ENCODE measurements at regions not wholly inside any gene's neighbourhood (a gene's known extent, or its start where the extent isn't known, plus 50 kb on each side); places are given as distances from the start of the nearest gene placed in this dataset.
A peak's percentile ranks its signal among the peaks of the same experiment; 100 is the strongest.

GRCh38 chr2:186273953-186274352, 212.1 kb upstream of the ZC3H15 start:
- Histone ChIP-seq H3K36me3 (no peaks in the 10 kb centered on the region), H3K4me3 (no peak overlapping the region), H3K27ac (no peak overlapping the region), H3K4me1 (no peaks in the 10 kb centered on the region), H3K27me3 (no peaks in the 10 kb centered on the region), H3K9me3 (peaks cover 0 to 4% (median 0%) of the 10 kb centered on the region in 4 donors)
- no peak for TF ChIP-seq EP300 (IDR thresholded peaks at IDR 0.05)
- no peak for TF ChIP-seq CTCF (IDR thresholded peaks at IDR 0.05)
- TF ChIP-seq POLR2AphosphoS5 (IDR thresholded peaks at IDR 0.05): no peak
- TF ChIP-seq POLR2A (IDR thresholded peaks at IDR 0.05): no peak
- DNase-seq: no peak
- intact Hi-C loops (cut with DNase I; ENCODE audit: low total_unique reads): no loop called here

- H3K9me3 ChIP-seq: peaks cover 0 to 9% (median 0%) of the 10 kb centered on the region in 4 donors
- no peak overlapping the region for H3K27ac ChIP-seq
- H3K4me1 ChIP-seq: no peaks in the 10 kb centered on the region
- no peak for TF ChIP-seq POLR2AphosphoS5 (IDR thresholded peaks at IDR 0.05)
- no peak for TF ChIP-seq CTCF (IDR thresholded peaks at IDR 0.05)
- TF ChIP-seq EP300 (IDR thresholded peaks at IDR 0.05): no peak
- no peak for TF ChIP-seq POLR2A (IDR thresholded peaks at IDR 0.05)
- intact Hi-C loops (cut with DNase I; ENCODE audit: low total_unique reads): no loop called here
- peak in 1 of 2 donors; percentile 2 for DNase-seq
- 48 to 56% (median 53%) methylated on average over 6 of the region's 6 CpGs for WGBS, 5 donors
- H3K4me3 ChIP-seq: no peak overlapping the region
- no peaks in the 10 kb centered on the region for H3K27me3 ChIP-seq
- H3K36me3 ChIP-seq: no peaks in the 10 kb centered on the region
Observed at GRCh38 chr2:186274936-186275575, 211.0 kb upstream of the ZC3H15 start.

GRCh38 chr2:186276909-186277308, 209.2 kb upstream of the ZC3H15 start:
- Histone ChIP-seq H3K4me1 (no peaks in the 10 kb centered on the region), H3K27me3 (no peaks in the 10 kb centered on the region), H3K9me3 (peaks cover 0 to 9% (median 0%) of the 10 kb centered on the region in 4 donors), H3K27ac (no peak overlapping the region), H3K4me3 (no peak overlapping the region), H3K36me3 (no peaks in the 10 kb centered on the region)
- no peak for DNase-seq
- intact Hi-C loops (cut with DNase I; ENCODE audit: low total_unique reads): no loop called here
- no peak for TF ChIP-seq EP300 (IDR thresholded peaks at IDR 0.05)
- TF ChIP-seq POLR2AphosphoS5 (IDR thresholded peaks at IDR 0.05): no peak
- TF ChIP-seq CTCF (IDR thresholded peaks at IDR 0.05): no peak
- no peak for TF ChIP-seq POLR2A (IDR thresholded peaks at IDR 0.05)
- WGBS, 5 donors: 73 to 88% (median 82%) methylated on average over 2 of the region's 2 CpGs

- no peak for TF ChIP-seq POLR2AphosphoS5 (IDR thresholded peaks at IDR 0.05)
- no peak for TF ChIP-seq CTCF (IDR thresholded peaks at IDR 0.05)
- no peak for TF ChIP-seq EP300 (IDR thresholded peaks at IDR 0.05)
- no peak for TF ChIP-seq POLR2A (IDR thresholded peaks at IDR 0.05)
- no peak overlapping the region for H3K27ac ChIP-seq
- H3K9me3 ChIP-seq: peaks cover 0 to 5% (median 0%) of the 10 kb centered on the region in 4 donors
- DNase-seq: no peak
- H3K27me3 ChIP-seq: no peaks in the 10 kb centered on the region
- H3K36me3 ChIP-seq: no peaks in the 10 kb centered on the region
- 92 to 96% (median 94%) methylated on average over 2 of the region's 2 CpGs for WGBS, 5 donors
- H3K4me3 ChIP-seq: no peak overlapping the region
- intact Hi-C loops (cut with DNase I; ENCODE audit: low total_unique reads): no loop called here
- no peaks in the 10 kb centered on the region for H3K4me1 ChIP-seq
Observed at GRCh38 chr2:186281726-186282125, 204.3 kb upstream of the ZC3H15 start.
